ENCODE measurements at regions not wholly inside any gene's neighbourhood (a gene's known extent, or its start where the extent isn't known, plus 50 kb on each side); places are given as distances from the start of the nearest gene placed in this dataset.
"Not testable (repeated sequence)": the region's sequence is repeated elsewhere in the genome, so short reads cannot be mapped to it uniquely, and the experiment has no call there.

DNA sequence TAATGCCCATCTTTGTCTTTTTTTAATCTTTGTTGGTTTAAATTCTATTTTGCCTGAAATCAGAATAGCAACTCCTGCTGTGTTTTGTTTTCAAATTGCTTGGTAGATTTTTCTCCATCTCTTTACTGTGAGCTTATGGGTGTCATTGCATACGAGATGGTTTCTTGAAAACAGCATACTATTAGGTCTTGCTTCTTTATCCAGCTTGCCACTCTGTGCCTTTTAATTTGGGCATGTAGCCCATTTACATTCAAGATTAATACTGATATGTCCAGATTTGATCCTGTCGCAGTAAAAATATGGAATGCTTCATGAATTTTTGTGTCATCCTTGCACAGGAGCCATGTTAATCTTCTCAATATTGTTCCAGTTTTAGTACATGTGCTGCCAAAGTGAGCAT lies 316.6 kb downstream of the CGGBP1 start:
- no peak overlapping the region for H3K4me3 ChIP-seq (ENCODE audit: low read length)
- TF ChIP-seq, protein P1, sequence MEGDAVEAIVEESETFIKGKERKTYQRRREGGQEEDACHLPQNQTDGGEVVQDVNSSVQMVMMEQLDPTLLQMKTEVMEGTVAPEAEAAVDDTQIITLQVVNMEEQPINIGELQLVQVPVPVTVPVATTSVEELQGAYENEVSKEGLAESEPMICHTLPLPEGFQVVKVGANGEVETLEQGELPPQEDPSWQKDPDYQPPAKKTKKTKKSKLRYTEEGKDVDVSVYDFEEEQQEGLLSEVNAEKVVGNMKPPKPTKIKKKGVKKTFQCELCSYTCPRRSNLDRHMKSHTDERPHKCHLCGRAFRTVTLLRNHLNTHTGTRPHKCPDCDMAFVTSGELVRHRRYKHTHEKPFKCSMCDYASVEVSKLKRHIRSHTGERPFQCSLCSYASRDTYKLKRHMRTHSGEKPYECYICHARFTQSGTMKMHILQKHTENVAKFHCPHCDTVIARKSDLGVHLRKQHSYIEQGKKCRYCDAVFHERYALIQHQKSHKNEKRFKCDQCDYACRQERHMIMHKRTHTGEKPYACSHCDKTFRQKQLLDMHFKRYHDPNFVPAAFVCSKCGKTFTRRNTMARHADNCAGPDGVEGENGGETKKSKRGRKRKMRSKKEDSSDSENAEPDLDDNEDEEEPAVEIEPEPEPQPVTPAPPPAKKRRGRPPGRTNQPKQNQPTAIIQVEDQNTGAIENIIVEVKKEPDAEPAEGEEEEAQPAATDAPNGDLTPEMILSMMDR (conservative IDR thresholded peaks at IDR 0.05; ENCODE audit: low read length): no peak
- no peak for DNase-seq (ENCODE audit: low read depth)

DNA sequence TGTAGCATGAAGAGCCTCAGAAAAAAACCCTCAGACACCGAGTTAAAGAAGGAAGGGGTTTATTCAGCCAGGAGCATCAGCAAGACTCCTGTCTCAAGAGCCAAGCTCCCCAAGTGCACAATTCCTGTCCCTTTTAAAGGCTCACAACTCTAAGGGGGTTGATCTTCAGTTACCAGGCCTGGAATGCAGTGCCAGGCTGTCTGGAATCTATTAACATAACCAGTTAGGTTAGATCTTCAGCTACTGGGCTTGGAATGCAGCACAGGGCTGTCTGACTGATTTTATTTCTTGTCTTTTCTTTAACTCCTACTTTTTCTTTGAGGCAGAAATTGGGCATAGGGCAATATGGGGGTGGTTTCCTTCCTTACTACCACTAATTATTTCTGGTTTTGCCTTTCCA lies 317.9 kb downstream of the CGGBP1 start:
- H3K4me3 ChIP-seq (ENCODE audit: low read length); DNase-seq (ENCODE audit: low read depth): not testable (repeated sequence)

DNA sequence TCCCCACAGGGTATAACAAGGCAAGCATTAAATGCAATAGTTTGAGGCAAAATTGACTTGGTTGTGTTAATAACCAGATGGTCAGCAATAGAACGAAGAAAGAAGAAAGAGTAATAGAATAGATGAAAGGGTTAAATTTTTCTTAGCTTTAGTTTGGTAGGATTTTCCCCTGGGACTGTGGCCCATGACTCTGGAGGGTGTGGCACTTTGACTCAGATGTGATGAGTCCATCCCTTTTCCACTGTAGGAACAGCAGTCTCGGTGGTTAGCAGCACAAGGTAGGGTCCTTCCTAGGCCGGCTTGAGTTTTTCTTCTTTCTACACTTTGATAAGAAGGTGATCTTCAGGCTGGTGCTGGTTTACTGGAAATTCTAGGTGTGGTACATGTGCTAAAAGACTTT lies 321.0 kb downstream of the CGGBP1 start:
- not testable (repeated sequence) for DNase-seq (ENCODE audit: low read depth)

DNA sequence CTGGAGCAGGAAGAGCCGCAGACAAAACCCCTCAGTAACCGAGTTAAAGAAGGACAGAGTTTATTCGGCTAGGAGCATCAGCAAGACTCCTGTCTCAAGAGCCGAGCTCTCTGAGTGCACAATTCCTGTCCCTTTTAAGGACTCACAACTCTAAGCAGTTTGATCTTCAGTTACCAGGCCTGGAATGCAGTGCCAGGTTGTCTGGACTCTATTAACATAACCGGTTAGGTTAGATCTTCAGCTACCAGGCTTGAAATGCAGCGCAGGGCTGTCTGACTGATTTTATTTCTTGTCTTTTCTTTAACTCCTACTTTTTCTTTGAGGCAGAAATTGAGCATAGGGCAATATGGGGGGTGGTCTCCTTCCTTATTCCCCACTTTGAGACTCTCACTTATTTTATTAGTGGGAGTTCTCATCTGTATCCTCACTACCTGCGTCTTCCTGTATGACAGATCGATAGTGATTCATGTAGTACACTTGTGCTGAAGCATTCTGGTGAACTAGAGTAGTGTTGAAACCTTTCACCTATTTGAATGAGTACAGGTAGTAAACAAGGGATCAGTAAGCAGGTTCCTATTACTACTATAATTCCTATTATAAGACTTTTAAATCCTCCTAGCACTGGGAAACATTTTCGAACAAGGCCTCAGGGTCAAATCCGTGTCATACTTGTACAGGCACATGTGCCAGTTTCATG lies 325.0 kb downstream of the CGGBP1 start:
- no peak for DNase-seq (ENCODE audit: low read depth)

More for the DNA sequence above, 321.0 kb downstream of the CGGBP1 start:
- H3K4me3 ChIP-seq (ENCODE audit: low read length): not testable (repeated sequence)

DNA sequence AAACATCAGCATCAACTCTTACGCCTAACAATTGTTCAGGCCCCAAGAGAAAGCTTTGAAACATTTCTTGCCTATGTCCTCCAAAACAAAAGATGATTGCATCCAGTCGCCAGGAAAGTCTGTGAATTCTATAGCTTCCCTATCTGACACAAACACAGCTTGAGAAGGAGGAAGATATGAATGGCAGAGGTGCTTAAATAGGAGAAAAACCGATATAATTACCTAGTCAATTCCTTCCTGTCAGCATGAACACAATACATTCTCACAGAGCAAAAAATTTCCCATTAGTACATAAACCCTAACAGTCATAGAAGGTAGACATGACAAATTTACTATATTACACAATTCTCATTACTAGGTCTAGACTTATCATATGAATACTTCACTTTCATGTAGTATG lies 326.5 kb downstream of the CGGBP1 start:
- no peak for DNase-seq (ENCODE audit: low read depth)
- TF ChIP-seq, protein P1 (conservative IDR thresholded peaks at IDR 0.05; ENCODE audit: low read length): no peak
- no peak overlapping the region for H3K4me3 ChIP-seq (ENCODE audit: low read length)

More for the DNA sequence above, 325.0 kb downstream of the CGGBP1 start:
- TF ChIP-seq, protein P1 (conservative IDR thresholded peaks at IDR 0.05; ENCODE audit: low read length): no peak
- no peak overlapping the region for H3K4me3 ChIP-seq (ENCODE audit: low read length)

DNA sequence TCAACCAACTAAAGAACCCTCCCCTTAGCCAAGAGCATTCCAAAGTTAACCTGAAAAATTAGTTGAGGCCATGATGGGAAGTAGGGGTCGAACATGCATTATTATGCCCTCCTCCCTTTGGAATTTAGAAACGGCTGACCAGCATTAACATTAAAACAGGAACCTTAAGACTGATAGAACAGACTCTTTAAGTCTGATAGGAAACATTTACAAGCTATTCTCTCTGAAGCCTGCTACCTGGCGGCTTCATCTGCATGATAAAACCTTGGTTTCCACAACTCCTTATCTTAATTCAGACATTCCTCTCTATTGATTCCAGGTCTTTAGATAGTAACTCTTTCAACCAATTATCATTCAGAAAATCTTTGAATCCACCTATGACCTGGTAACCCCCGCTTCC lies 331.0 kb downstream of the CGGBP1 start:
- H3K4me3 ChIP-seq (ENCODE audit: low read length): no peak overlapping the region
- DNase-seq (ENCODE audit: low read depth): no peak
- TF ChIP-seq, protein P1 (conservative IDR thresholded peaks at IDR 0.05; ENCODE audit: low read length): no peak

DNA sequence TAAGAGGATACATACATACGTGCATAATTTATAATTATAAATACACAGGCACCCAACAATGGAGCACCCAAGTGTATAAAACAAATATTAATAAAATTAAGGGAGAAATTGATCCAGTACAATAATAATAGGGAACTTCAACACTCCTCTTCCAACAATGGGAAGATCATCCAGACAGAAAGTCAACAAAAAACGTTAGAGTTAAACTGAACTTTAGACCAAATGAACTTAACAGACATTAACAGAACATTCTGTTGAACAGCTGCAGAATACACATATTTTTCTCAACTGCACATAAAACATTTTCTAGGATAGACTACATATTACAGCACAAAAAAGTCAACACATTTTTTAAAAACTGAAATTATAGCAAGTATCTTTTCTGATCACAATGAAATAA lies 339.7 kb downstream of the CGGBP1 start:
- TF ChIP-seq, protein P1 (conservative IDR thresholded peaks at IDR 0.05; ENCODE audit: low read length): no peak
- no peak for DNase-seq (ENCODE audit: low read depth)
- H3K4me3 ChIP-seq (ENCODE audit: low read length): no peak overlapping the region

DNA sequence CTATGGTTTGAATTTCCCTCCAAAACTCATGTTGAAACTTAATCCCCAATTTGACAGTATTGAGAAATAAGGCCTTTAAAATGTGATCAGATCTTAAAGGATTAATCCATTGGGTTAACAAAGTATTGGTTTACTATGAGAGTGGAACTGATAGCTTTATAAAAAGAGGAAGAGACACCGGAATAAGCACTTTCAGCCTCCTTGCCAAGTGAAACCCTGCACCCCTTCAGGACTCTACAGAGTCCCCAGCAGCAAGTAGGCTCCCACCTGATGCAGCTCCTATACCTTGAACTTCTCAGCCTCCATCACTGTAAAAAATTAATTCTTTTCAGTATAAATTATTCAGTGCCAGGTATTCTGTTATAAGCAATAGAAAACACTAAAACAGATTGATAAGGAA lies 348.3 kb downstream of the CGGBP1 start:
- no peak overlapping the region for H3K4me3 ChIP-seq (ENCODE audit: low read length)
- DNase-seq (ENCODE audit: low read depth): no peak

More for the DNA sequence above, 348.3 kb downstream of the CGGBP1 start:
- TF ChIP-seq, protein P1 (conservative IDR thresholded peaks at IDR 0.05; ENCODE audit: low read length): no peak
